ENCODE measurements at regions not wholly inside any gene's neighbourhood (a gene's known extent, or its start where the extent isn't known, plus 50 kb on each side); places are given as distances from the start of the nearest gene placed in this dataset.

DNA sequence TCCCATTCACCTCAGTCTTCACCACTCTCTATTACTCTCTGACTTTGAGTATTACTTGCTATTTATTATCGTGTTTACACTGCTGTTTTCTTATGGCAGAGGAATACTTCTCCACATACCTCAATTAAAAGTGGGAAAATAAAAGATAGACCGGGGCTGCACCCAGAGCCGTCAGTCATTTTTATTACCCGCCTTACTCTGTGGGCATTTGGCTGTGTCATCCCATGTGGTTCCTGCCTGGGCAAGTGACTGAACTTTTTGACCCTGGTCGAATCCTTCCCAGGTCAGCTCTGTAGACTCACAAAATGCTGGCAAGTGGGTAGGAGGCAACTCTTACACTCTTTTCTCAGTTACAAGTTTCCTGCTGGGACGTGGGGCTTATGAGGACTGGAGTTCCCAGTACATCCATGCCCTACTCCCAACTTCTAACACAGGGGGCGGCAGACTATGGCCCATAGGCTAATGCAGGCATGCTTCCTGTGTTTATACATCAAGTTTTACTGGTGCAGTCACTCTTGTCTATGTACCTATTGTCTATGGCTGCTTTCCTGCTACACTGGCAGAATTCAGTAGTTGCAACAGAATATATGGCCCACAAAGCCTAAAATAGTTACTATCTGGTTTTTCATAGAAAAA lies 69.5 kb upstream of the KCND3 start:
- WGBS (ENCODE audit: extremely low coverage, insufficient read length, low lambda C conversion rate): no CpG with 5 or more reads among the region's 7 CpGs

More for the DNA sequence above, 69.5 kb upstream of the KCND3 start:
- Histone ChIP-seq H3K56ac (ENCODE audit: insufficient read length, low read depth, low read length) (no peak overlapping the region), H2BK120ac (ENCODE audit: low read depth, low read length, poor library complexity, severe bottlenecking) (no peak overlapping the region), H2BK12ac (ENCODE audit: insufficient read length, low read depth, low read length) (no peak overlapping the region), H4K20me1 (ENCODE audit: control insufficient read depth, insufficient read depth, insufficient read length) (no peaks in the 10 kb centered on the region), H3T11ph (ENCODE audit: low read length) (no peak overlapping the region), H3K9me3 (ENCODE audit: control insufficient read depth, low read depth, low read length) (peaks cover 6% of the 10 kb centered on the region), H3K79me2 (ENCODE audit: insufficient read depth, low read length) (no peaks in the 10 kb centered on the region), H3K9ac (ENCODE audit: extremely low read depth, insufficient read length, low read length) (no peak overlapping the region), H4K5ac (ENCODE audit: insufficient read length, low read depth, low read length) (no peak overlapping the region), H3K23me2 (ENCODE audit: insufficient read length, low read depth, low read length, poor library complexity, severe bottlenecking) (no peaks in the 10 kb centered on the region), H3K4ac (ENCODE audit: low read depth, low read length) (no peak overlapping the region), H2AFZ (ENCODE audit: low read length) (no peak overlapping the region), H3K27ac (ENCODE audit: insufficient read length, low read depth, low read length) (no peak overlapping the region), H2BK15ac (ENCODE audit: low read depth, low read length) (no peak overlapping the region), H2AK5ac (ENCODE audit: insufficient read length, low read length) (no peak overlapping the region), H3K23ac (ENCODE audit: insufficient read length, low read depth, low read length) (no peak overlapping the region), H3K4me2 (ENCODE audit: insufficient read depth, insufficient read length, low read length) (no peak overlapping the region), H4K91ac (ENCODE audit: insufficient read length, low read depth, low read length) (no peak overlapping the region), H3K27me3 (ENCODE audit: insufficient read depth, low read length) (no peaks in the 10 kb centered on the region), H2BK20ac (ENCODE audit: low read depth, low read length, poor library complexity, severe bottlenecking) (no peak overlapping the region), H4K8ac (replicated peaks; ENCODE audit: insufficient read length, low read depth, low read length) (no peak overlapping the region), H3K18ac (ENCODE audit: insufficient read length, low read depth, low read length) (no peak overlapping the region), H2BK5ac (ENCODE audit: insufficient read length, low read length) (no peak overlapping the region), H3K4me1 (ENCODE audit: insufficient read depth, low read length) (no peaks in the 10 kb centered on the region), H3K79me1 (ENCODE audit: insufficient read depth, low read depth, low read length, poor library complexity, severe bottlenecking) (no peaks in the 10 kb centered on the region), H3K14ac (ENCODE audit: insufficient read depth, low read length) (no peak overlapping the region)
- peak; percentile 45 for DNase-seq
- TF ChIP-seq, protein P1, sequence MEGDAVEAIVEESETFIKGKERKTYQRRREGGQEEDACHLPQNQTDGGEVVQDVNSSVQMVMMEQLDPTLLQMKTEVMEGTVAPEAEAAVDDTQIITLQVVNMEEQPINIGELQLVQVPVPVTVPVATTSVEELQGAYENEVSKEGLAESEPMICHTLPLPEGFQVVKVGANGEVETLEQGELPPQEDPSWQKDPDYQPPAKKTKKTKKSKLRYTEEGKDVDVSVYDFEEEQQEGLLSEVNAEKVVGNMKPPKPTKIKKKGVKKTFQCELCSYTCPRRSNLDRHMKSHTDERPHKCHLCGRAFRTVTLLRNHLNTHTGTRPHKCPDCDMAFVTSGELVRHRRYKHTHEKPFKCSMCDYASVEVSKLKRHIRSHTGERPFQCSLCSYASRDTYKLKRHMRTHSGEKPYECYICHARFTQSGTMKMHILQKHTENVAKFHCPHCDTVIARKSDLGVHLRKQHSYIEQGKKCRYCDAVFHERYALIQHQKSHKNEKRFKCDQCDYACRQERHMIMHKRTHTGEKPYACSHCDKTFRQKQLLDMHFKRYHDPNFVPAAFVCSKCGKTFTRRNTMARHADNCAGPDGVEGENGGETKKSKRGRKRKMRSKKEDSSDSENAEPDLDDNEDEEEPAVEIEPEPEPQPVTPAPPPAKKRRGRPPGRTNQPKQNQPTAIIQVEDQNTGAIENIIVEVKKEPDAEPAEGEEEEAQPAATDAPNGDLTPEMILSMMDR (conservative IDR thresholded peaks at IDR 0.05): peak; percentile 62
- no peak overlapping the region for H3K27ac Mint-ChIP-seq
- H3K36me3 Mint-ChIP-seq (ENCODE audit: insufficient read depth in 1 of 3, low read depth in 3 of 3): peaks cover 6 to 11% (median 10%) of the 10 kb centered on the region in 3 experiments; a peak in 6 of 7 replicates
- peaks cover 13 to 14% of the 10 kb centered on the region in 2 experiments for H3K9me3 Mint-ChIP-seq
- H3K4me3 Mint-ChIP-seq: no peak overlapping the region
- peaks cover 0 to 2% of the 10 kb centered on the region in 2 experiments; a peak in 2 of 4 replicates for H3K4me1 Mint-ChIP-seq
- H3K27me3 Mint-ChIP-seq (ENCODE audit: low read depth): peaks cover 3% of the 10 kb centered on the region; the same call in 1 of the 2 replicates

All from H9 (cell line).